A673 (cell line): ENCODE measurements at regions not wholly inside any gene's neighbourhood (a gene's known extent, or its start where the extent isn't known, plus 50 kb on each side); places are given as distances from the start of the nearest gene placed in this dataset.
"Not testable (repeated sequence)": the region's sequence is repeated elsewhere in the genome, so short reads cannot be mapped to it uniquely, and the experiment has no call there.

Source experiments
- CTCF ChIP-seq: fragments of 300-800, 200-600 bp; sonication (generic); conservative IDR thresholded peaks from 2 replicates; pipeline ENCODE4 v1.5.1; 2017; ENCODE audit warnings: low read depth, mild to moderate bottlenecking, antibody characterized with exemption, low read length, moderate library complexity, mixed read lengths
- EZH2 ChIP-seq: fragments of 200-600 bp; sonication (generic); IDR thresholded peaks from 2 replicates; pipeline ENCODE4 v1.6.1; 2017; ENCODE audit warnings: borderline replicate concordance, low read depth, mild to moderate bottlenecking, mixed read lengths, antibody characterized with exemption, low read length; ENCODE audit not compliant: poor library complexity, severe bottlenecking

DNA sequence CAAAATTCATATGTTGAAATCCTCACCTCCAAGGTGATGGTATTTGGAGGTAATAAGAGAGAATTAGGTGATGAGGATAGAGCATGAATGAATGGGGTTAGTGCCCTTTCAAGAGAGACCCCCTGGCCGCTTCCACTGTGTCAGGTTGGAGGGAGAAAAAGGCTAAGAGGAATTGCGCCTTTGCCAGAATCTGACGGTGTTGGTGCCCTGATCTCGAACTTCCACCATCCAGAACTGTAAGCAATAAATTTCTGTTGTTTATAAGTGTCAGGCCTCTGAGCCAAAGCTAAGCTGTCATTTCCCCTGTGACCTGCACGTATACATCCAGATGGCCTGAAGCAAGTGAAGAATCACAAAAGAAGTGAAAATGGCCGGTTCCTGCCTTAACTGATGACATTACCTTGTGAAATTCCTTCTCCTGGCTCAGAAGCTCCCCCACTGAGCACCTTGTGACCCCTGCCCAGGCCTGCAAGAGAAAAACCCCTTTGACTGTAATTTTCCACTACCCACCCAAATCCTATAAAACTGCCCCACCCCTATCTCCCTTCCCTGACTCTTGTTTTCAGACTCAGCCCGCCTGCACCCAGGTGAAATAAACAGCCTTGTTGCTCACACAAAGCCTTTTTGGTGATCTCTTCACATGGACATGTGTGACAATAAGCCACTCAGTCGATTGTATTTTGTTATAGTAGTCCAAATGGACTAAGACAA is 878.9 kb upstream of the GOT2 start:
- not testable (repeated sequence) for TF ChIP-seq CTCF, EZH2
